ENCODE measurements at regions not wholly inside any gene's neighbourhood (a gene's known extent, or its start where the extent isn't known, plus 50 kb on each side); places are given as distances from the start of the nearest gene placed in this dataset.

GRCh38 chr6:86118271-86118670 is 475.6 kb upstream of the SYNCRIP start:
- Histone ChIP-seq H3K4me1 (ENCODE audit: insufficient read depth, low read length, poor library complexity, severe bottlenecking) (no peaks in the 10 kb centered on the region), H3K79me2 (ENCODE audit: insufficient read depth, low read depth, low read length) (no peaks in the 10 kb centered on the region), H3K27ac (ENCODE audit: low read depth, low read length, poor library complexity, severe bottlenecking) (no peak overlapping the region), H3K36me3 (ENCODE audit: insufficient read depth, low read length) (no peaks in the 10 kb centered on the region), H3K4me3 (ENCODE audit: low read depth, low read length, poor library complexity, severe bottlenecking) (no peak overlapping the region), H4K20me1 (ENCODE audit: insufficient read depth, low read length) (no peaks in the 10 kb centered on the region), H3K4me2 (ENCODE audit: low read length) (no peak overlapping the region), H3K9me3 (ENCODE audit: low read length) (no peaks in the 10 kb centered on the region), H3K9me2 (ENCODE audit: insufficient read depth, low read length) (no peaks in the 10 kb centered on the region), H2AFZ (ENCODE audit: low read length) (no peak overlapping the region)
- ChIA-PET POLR2A (interaction anchor here (1.0 kb wide), 1 partner anchor 9 kb away, joined by 3 read pairs; no protein-coding TSS in a partner anchor), CTCF (ENCODE audit: unreplicated experiment) (no interaction called here)
- TF ChIP-seq EZH2phosphoT487 (IDR thresholded peaks at IDR 0.05; ENCODE audit: borderline replicate concordance, low read depth, low read length) = no peak
- TF ChIP-seq, protein P1, sequence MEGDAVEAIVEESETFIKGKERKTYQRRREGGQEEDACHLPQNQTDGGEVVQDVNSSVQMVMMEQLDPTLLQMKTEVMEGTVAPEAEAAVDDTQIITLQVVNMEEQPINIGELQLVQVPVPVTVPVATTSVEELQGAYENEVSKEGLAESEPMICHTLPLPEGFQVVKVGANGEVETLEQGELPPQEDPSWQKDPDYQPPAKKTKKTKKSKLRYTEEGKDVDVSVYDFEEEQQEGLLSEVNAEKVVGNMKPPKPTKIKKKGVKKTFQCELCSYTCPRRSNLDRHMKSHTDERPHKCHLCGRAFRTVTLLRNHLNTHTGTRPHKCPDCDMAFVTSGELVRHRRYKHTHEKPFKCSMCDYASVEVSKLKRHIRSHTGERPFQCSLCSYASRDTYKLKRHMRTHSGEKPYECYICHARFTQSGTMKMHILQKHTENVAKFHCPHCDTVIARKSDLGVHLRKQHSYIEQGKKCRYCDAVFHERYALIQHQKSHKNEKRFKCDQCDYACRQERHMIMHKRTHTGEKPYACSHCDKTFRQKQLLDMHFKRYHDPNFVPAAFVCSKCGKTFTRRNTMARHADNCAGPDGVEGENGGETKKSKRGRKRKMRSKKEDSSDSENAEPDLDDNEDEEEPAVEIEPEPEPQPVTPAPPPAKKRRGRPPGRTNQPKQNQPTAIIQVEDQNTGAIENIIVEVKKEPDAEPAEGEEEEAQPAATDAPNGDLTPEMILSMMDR (conservative IDR thresholded peaks at IDR 0.05; ENCODE audit: low read length) = no peak
- BruUV-seq (replicated peaks) = no TSS peak
- intact Hi-C loops (cut with micrococcal nuclease; ENCODE audit: unreplicated experiment) = no loop called here
- no peak for DNase-seq (ENCODE audit: low spot score)

DNA sequence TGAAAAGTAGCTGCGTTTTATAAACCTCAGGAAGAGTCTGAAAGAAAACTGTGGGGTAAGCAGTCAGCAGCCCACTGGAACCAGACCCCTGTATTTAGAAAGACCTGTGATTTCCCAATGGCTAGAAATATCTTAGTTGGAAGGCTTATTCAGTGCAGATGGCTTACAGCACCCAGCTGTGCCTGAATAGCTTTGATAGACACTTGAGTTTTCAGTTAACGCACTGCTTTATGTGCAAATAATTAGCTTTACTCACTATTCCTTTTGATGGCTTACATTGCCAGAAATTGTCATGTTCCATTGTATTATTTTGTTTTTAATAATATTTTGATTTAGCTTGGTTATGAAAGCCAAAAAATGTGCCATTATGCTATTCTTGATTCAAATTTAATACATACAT is 465.3 kb upstream of the SYNCRIP start:
- H4K20me1 ChIP-seq (ENCODE audit: insufficient read depth, low read length) = no peaks in the 10 kb centered on the region
- ChIA-PET CTCF (ENCODE audit: unreplicated experiment) (no interaction called here), POLR2A (no interaction called here)
- H3K4me1 ChIP-seq (ENCODE audit: insufficient read depth, low read length, poor library complexity, severe bottlenecking) = no peaks in the 10 kb centered on the region
- H2AFZ ChIP-seq (ENCODE audit: low read length) = no peak overlapping the region
- no peak overlapping the region for H3K4me2 ChIP-seq (ENCODE audit: low read length)
- H3K36me3 ChIP-seq (ENCODE audit: insufficient read depth, low read length) = no peaks in the 10 kb centered on the region
- no peak overlapping the region for H3K4me3 ChIP-seq (ENCODE audit: low read depth, low read length, poor library complexity, severe bottlenecking)
- no peak overlapping the region for H3K27ac ChIP-seq (ENCODE audit: low read depth, low read length, poor library complexity, severe bottlenecking)
- H3K79me2 ChIP-seq (ENCODE audit: insufficient read depth, low read depth, low read length) = no peaks in the 10 kb centered on the region
- no peak for DNase-seq (ENCODE audit: low spot score)
- no peaks in the 10 kb centered on the region for H3K9me3 ChIP-seq (ENCODE audit: low read length)
- no TSS peak for BruUV-seq (replicated peaks)
- no peaks in the 10 kb centered on the region for H3K9me2 ChIP-seq (ENCODE audit: insufficient read depth, low read length)
- intact Hi-C loops (cut with micrococcal nuclease; ENCODE audit: unreplicated experiment) = no loop called here
- TF ChIP-seq, protein P1 (conservative IDR thresholded peaks at IDR 0.05; ENCODE audit: low read length) = no peak
- no peak for TF ChIP-seq EZH2phosphoT487 (IDR thresholded peaks at IDR 0.05; ENCODE audit: borderline replicate concordance, low read depth, low read length)

- Histone ChIP-seq H3K9me3 (ENCODE audit: low read length) (no peaks in the 10 kb centered on the region), H3K4me2 (ENCODE audit: low read length) (no peak overlapping the region), H3K27ac (ENCODE audit: low read depth, low read length, poor library complexity, severe bottlenecking) (no peak overlapping the region), H3K36me3 (ENCODE audit: insufficient read depth, low read length) (no peaks in the 10 kb centered on the region), H3K79me2 (ENCODE audit: insufficient read depth, low read depth, low read length) (no peaks in the 10 kb centered on the region), H3K4me1 (ENCODE audit: insufficient read depth, low read length, poor library complexity, severe bottlenecking) (no peaks in the 10 kb centered on the region), H2AFZ (ENCODE audit: low read length) (no peak overlapping the region), H3K9me2 (ENCODE audit: insufficient read depth, low read length) (no peaks in the 10 kb centered on the region), H4K20me1 (ENCODE audit: insufficient read depth, low read length) (no peaks in the 10 kb centered on the region), H3K4me3 (ENCODE audit: low read depth, low read length, poor library complexity, severe bottlenecking) (no peak overlapping the region)
- no TSS peak for BruUV-seq (replicated peaks)
- ChIA-PET CTCF (ENCODE audit: unreplicated experiment) (no interaction called here), POLR2A (interaction anchor here (1.1 to 1.7 kb wide), 3 partner anchors 10 to 31 kb away, joined by 3 to 5 read pairs (median 3); no protein-coding TSS in a partner anchor)
- TF ChIP-seq EZH2phosphoT487 (IDR thresholded peaks at IDR 0.05; ENCODE audit: borderline replicate concordance, low read depth, low read length) = no peak
- TF ChIP-seq, protein P1 (conservative IDR thresholded peaks at IDR 0.05; ENCODE audit: low read length) = no peak
- intact Hi-C loops (cut with micrococcal nuclease; ENCODE audit: unreplicated experiment) = no loop called here
- DNase-seq (ENCODE audit: low spot score) = no peak
These were observed 445.3 kb upstream of the SYNCRIP start for GRCh38 chr6:86087954-86088353.

All from OCI-LY7 (cell line).